ENCODE measurements at regions not wholly inside any gene's neighbourhood (a gene's known extent, or its start where the extent isn't known, plus 50 kb on each side); places are given as distances from the start of the nearest gene placed in this dataset.

GRCh38 chr13:48891586-48891985 is 84.1 kb upstream of the FNDC3A start:
- TF ChIP-seq CTCF (IDR thresholded peaks at IDR 0.05) (no peak), POLR2A (IDR thresholded peaks at IDR 0.05) (no peak)

Measured in sigmoid colon (tissue), 3 donors.